A673 (cell line): ENCODE measurements at regions not wholly inside any gene's neighbourhood (a gene's known extent, or its start where the extent isn't known, plus 50 kb on each side); places are given as distances from the start of the nearest gene placed in this dataset.

Experiments
- CTCF ChIP-seq: fragments of 300-800, 200-600 bp; sonication (generic); conservative IDR thresholded peaks from 2 replicates; pipeline ENCODE4 v1.5.1; 2017; ENCODE audit warnings: low read depth, mild to moderate bottlenecking, antibody characterized with exemption, low read length, moderate library complexity, mixed read lengths
- EZH2 ChIP-seq: fragments of 200-600 bp; sonication (generic); IDR thresholded peaks from 2 replicates; pipeline ENCODE4 v1.6.1; 2017; ENCODE audit warnings: borderline replicate concordance, low read depth, mild to moderate bottlenecking, mixed read lengths, antibody characterized with exemption, low read length; ENCODE audit not compliant: poor library complexity, severe bottlenecking

GRCh38 chr15:36458411-36458810, 121.0 kb upstream of the CDIN1 start:
- TF ChIP-seq EZH2 (no peak), CTCF (no peak)
